ENCODE measurements at regions not wholly inside any gene's neighbourhood (a gene's known extent, or its start where the extent isn't known, plus 50 kb on each side); places are given as distances from the start of the nearest gene placed in this dataset.

DNA sequence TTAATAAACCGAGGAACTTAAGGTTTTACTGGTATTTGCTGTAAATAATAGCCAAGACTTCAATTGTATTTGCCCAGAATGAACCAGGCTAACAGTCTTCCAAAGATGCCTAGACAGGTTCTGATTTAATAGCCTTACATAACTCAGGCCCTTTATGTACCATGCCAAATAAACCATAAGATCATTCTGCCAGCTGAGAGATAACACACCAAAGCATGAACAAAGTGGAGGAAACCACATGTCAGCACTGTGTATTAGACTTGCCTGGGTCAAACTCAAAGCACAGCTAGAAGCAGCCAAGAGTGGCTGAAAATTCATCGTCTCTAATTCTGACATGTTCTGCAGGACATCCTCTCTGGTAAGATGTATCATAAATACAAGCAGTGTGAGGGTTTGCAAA lies 319.3 kb upstream of the ZNF608 start (continued):
- TF ChIP-seq NFYA (IDR thresholded peaks at IDR 0.05; ENCODE audit: borderline replicate concordance, low read depth, low read length), result no peak
- TF ChIP-seq DPF2 (IDR thresholded peaks at IDR 0.05), result no peak
- no peak for TF ChIP-seq BRCA1 (IDR thresholded peaks at IDR 0.05; ENCODE audit: low read depth, low read length)
- TF ChIP-seq, protein P1, sequence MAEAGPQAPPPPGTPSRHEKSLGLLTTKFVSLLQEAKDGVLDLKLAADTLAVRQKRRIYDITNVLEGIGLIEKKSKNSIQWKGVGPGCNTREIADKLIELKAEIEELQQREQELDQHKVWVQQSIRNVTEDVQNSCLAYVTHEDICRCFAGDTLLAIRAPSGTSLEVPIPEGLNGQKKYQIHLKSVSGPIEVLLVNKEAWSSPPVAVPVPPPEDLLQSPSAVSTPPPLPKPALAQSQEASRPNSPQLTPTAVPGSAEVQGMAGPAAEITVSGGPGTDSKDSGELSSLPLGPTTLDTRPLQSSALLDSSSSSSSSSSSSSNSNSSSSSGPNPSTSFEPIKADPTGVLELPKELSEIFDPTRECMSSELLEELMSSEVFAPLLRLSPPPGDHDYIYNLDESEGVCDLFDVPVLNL (IDR thresholded peaks at IDR 0.05; ENCODE audit: low read depth, low read length), result no peak
- no peak for TF ChIP-seq TARDBP (IDR thresholded peaks at IDR 0.05; ENCODE audit: borderline replicate concordance)
- TF ChIP-seq CEBPB (IDR thresholded peaks at IDR 0.05; ENCODE audit: borderline replicate concordance in 1 of 2, low read depth in 2 of 2, low read length in 2 of 2), result no peak
- TF ChIP-seq, protein P2, sequence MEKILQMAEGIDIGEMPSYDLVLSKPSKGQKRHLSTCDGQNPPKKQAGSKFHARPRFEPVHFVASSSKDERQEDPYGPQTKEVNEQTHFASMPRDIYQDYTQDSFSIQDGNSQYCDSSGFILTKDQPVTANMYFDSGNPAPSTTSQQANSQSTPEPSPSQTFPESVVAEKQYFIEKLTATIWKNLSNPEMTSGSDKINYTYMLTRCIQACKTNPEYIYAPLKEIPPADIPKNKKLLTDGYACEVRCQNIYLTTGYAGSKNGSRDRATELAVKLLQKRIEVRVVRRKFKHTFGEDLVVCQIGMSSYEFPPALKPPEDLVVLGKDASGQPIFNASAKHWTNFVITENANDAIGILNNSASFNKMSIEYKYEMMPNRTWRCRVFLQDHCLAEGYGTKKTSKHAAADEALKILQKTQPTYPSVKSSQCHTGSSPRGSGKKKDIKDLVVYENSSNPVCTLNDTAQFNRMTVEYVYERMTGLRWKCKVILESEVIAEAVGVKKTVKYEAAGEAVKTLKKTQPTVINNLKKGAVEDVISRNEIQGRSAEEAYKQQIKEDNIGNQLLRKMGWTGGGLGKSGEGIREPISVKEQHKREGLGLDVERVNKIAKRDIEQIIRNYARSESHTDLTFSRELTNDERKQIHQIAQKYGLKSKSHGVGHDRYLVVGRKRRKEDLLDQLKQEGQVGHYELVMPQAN (conservative IDR thresholded peaks at IDR 0.05), result no peak
- no peak for TF ChIP-seq TCF12 (IDR thresholded peaks at IDR 0.05; ENCODE audit: low read depth, low read length)
- TF ChIP-seq CHD2 (IDR thresholded peaks at IDR 0.05; ENCODE audit: borderline replicate concordance, low read depth, low read length), result no peak
- TF ChIP-seq IRF4 (IDR thresholded peaks at IDR 0.05; ENCODE audit: low read depth, low read length), result no peak
- no peak for TF ChIP-seq NRF1 (conservative IDR thresholded peaks at IDR 0.05; ENCODE audit: low read depth, low read length)
- no peak for TF ChIP-seq POLR2AphosphoS5 (IDR thresholded peaks at IDR 0.05; ENCODE audit: low read length)
- no peak for TF ChIP-seq TCF7 (IDR thresholded peaks at IDR 0.05; ENCODE audit: borderline replicate concordance)

Measured in GM12878 (cell line).